ENCODE measurements at regions not wholly inside any gene's neighbourhood (a gene's known extent, or its start where the extent isn't known, plus 50 kb on each side); places are given as distances from the start of the nearest gene placed in this dataset.

GRCh38 chr10:120251821-120252442 is 205.1 kb upstream of the PLPP4 start:
- TF ChIP-seq CTCF (IDR thresholded peaks at IDR 0.05) (no peak), POLR2A (IDR thresholded peaks at IDR 0.05) (no peak), EP300 (IDR thresholded peaks at IDR 0.05) (no peak)

Data from tibial nerve (tissue), 4 donors.